KOPT-K1 (cell line): ENCODE measurements at regions not wholly inside any gene's neighbourhood (a gene's known extent, or its start where the extent isn't known, plus 50 kb on each side); places are given as distances from the start of the nearest gene placed in this dataset.
"Not testable (repeated sequence)": the region's sequence is repeated elsewhere in the genome, so short reads cannot be mapped to it uniquely, and the experiment has no call there.

Experiments used
- H3K27ac ChIP-seq: fragments of 200-600 bp; sonication (generic); 2 replicates; pipeline ENCODE4 v1.5.1; 2016; ENCODE audit warnings: antibody characterized with exemption, mild to moderate bottlenecking, low read depth, low read length; ENCODE audit not compliant: poor library complexity, severe bottlenecking
- H3K36me3 ChIP-seq: fragments of 200-600 bp; sonication (generic); 2 replicates; pipeline ENCODE4 v1.5.1; 2017; ENCODE audit warnings: antibody characterized with exemption, mild to moderate bottlenecking, low read length, moderate library complexity; ENCODE audit not compliant: insufficient read depth
- H3K9me3 ChIP-seq: fragments of 200-600 bp; sonication (generic); 2 replicates; pipeline ENCODE4 v1.5.1; 2017; ENCODE audit warnings: antibody characterized with exemption, low read length, mild to moderate bottlenecking; ENCODE audit not compliant: insufficient read depth, poor library complexity, severe bottlenecking

DNA sequence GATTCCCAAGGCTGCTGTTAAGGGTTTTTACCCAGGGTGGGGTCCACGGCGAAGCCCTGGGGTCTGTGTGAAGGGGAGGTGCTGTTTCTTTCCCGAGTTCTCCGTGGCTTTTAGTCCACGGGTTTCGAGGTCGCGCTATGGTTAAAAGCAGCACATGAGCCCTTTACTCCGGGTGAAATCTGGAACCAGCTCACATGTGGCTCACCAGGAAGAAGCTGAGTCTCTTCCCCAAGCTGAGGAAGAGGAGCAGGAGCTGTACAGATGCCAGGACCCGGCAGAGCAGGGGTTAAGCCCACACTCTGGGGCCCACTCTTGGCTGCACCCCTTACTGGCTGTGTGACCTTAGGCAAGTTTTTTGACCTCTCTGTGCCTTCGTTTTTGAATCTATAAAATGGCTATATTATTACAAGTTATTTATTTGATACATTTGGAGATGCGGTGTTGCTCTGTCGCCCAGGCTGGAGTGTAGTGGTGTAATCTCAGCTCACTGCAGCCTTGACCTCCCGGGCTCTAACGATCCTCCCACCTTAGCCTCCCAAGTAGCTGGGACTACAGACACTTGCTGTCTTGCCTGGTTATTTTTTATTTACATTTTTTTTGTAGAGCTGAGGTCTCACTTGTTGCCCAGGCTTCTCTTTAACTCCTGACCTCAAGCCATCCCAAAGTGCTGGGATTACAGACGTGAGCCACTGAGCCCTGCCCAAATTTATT is 266.3 kb downstream of the AACS start:
- Histone ChIP-seq H3K9me3 (no peaks in the 10 kb centered on the region), H3K36me3 (no peaks in the 10 kb centered on the region), H3K27ac (no peak overlapping the region)

DNA sequence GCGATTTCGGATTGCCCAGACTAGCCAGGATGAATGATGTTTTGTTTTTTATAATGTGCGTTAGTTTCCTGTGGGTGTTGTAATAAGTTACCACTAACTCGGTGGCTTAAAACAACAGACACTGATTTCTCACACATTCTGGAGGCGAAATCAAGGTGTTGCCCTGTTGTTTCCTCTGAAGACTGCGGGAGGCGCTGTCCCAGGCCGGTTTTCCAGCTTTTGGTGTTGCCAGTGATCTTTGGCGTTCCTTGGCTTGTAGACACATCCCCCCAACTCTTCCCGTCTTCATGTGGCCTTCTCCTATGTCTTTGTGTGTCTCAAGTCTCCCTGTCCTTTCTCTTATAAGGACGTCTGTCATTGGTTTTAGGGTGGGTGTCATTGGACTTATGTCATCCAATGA is 267.7 kb downstream of the AACS start:
- no peak overlapping the region for H3K27ac ChIP-seq
- no peaks in the 10 kb centered on the region for H3K9me3 ChIP-seq
- H3K36me3 ChIP-seq: no peaks in the 10 kb centered on the region

DNA sequence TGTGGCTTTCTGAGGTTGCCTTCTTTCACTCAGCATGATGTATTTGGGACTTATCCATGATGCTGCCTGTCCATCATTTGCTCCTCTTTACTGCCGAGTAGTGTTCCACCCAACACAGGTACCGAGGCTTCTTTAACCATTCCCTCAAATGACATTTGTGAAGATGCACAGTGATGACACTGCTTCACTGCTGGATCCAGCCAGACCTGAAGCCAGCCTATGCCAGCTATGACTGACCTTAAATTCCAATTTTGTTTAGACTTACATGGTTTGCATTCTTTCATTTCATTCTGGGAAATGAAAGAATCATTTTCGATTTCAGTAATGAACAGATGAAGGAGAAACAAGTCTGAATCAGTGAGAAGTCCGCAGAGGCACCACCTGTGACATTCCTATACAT is 271.0 kb downstream of the AACS start:
- Histone ChIP-seq H3K27ac (no peak overlapping the region), H3K36me3 (no peaks in the 10 kb centered on the region), H3K9me3 (no peaks in the 10 kb centered on the region)

DNA sequence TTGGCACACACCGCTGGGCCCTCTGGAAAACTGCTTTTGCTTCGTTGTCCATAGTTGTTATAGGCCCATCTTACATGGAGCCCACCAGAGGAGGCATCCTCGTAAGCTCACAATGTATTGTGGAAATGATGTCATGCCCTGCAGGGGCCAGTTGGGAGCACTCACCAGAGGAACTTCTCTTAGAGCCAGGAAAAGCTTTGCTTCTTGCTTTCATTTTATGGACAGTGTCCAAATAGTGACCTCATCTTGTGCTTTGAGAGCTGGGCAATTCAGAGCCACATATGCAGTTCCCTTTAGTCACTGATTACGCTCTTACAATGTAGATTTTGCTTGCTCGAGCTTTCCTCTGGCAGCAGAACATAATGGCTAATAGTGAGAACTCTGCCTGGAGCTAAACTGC is 275.6 kb downstream of the AACS start:
- Histone ChIP-seq H3K36me3 (no peaks in the 10 kb centered on the region), H3K9me3 (no peaks in the 10 kb centered on the region), H3K27ac (no peak overlapping the region)

DNA sequence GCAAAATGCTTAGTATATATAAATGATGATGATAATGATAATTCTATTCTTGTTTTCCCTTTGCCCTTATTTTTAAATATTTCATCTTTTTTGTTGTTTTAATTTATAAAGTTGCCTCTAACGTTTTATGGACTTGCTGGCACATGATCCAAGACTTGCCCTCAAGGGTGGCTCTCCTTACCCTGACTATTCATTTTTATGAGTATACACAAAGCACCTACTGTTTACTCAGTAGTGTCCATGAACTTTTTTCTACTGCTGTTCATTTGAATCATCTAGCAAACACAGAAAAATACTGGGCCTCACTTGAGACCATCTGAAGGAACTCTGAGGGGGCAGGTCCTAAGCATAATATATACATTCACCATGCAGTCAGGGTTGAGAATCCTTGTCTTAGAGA is 276.2 kb downstream of the AACS start:
- Histone ChIP-seq H3K36me3 (no peaks in the 10 kb centered on the region), H3K27ac (no peak overlapping the region), H3K9me3 (no peaks in the 10 kb centered on the region)

DNA sequence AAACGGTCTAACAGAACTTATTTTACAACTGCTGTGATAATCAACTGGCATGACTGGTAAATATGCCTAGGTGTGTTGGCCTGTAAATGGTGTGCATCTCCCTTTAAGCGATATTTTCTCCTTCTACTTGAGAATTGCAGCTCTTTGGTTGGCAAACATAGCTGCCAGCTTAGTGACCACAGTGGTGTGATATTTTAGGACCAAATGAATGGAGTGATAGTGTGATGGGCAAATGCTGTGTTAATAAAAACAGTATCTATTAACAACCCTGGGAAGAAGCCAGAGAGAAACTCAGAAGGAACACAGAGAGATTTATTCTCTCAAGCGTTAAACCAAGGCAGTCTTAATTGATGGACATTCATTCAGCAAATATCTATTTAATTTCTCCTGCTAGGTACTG is 278.4 kb downstream of the AACS start:
- H3K9me3 ChIP-seq: no peaks in the 10 kb centered on the region
- H3K36me3 ChIP-seq: no peaks in the 10 kb centered on the region
- H3K27ac ChIP-seq: no peak overlapping the region

- H3K27ac ChIP-seq: no peak overlapping the region
- no peaks in the 10 kb centered on the region for H3K9me3 ChIP-seq
- no peaks in the 10 kb centered on the region for H3K36me3 ChIP-seq
These were observed 281.1 kb downstream of the AACS start for GRCh38 chr12:125346362-125346761.

GRCh38 chr12:125351788-125352187 is 286.6 kb downstream of the AACS start:
- H3K36me3 ChIP-seq: no peaks in the 10 kb centered on the region
- no peak overlapping the region for H3K27ac ChIP-seq

GRCh38 chr12:125353002-125353401 is 287.8 kb downstream of the AACS start:
- not testable (repeated sequence) for H3K27ac ChIP-seq, H3K36me3 ChIP-seq, H3K9me3 ChIP-seq

More at GRCh38 chr12:125351788-125352187, 286.6 kb downstream of the AACS start:
- no peaks in the 10 kb centered on the region for H3K9me3 ChIP-seq

GRCh38 chr12:125353871-125354270 is 288.6 kb downstream of the AACS start:
- H3K36me3 ChIP-seq: no peaks in the 10 kb centered on the region
- no peaks in the 10 kb centered on the region for H3K9me3 ChIP-seq
- no peak overlapping the region for H3K27ac ChIP-seq

DNA sequence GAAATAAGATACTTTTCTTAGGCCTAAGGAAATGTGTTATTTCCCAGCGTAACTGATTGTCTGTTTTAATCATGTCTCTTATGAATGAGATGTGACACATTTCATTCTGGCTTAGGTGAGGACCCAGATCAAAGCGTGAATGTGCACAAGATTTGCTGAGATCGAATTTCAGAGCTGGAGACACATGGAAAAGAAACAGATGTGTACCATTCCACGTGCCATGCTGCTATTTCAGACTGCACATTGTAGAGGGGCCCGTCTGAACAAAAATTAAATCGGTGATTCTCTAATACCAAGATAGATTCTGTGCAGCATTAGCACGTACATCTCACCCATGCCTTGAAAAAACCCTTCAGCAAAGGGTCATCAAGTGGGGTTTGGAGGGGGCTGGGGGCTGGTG is 290.4 kb downstream of the AACS start:
- H3K9me3 ChIP-seq: no peaks in the 10 kb centered on the region
- H3K36me3 ChIP-seq: no peaks in the 10 kb centered on the region

DNA sequence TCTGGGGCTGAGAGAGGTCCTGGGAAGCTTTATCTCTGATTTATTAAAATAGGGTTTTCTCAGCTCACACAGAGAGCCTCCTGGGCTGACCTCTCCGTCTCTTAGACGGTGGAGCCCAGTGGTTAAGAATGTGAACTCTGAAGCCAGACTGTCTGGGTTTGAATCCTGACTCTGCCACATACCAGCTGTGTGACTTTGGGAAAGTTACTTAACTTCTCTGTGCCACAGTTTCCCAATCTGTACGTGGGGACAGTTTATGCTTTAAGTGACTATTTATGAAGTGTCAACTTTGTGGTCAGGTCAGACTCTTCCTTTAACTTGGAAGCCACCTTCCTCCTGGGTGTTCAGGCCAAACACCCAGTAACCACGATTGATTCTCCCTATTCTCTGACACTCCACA is 290.9 kb downstream of the AACS start:
- Histone ChIP-seq H3K9me3 (no peaks in the 10 kb centered on the region), H3K27ac (no peak overlapping the region), H3K36me3 (no peaks in the 10 kb centered on the region)

More for the DNA sequence above, 290.4 kb downstream of the AACS start:
- H3K27ac ChIP-seq: no peak overlapping the region

DNA sequence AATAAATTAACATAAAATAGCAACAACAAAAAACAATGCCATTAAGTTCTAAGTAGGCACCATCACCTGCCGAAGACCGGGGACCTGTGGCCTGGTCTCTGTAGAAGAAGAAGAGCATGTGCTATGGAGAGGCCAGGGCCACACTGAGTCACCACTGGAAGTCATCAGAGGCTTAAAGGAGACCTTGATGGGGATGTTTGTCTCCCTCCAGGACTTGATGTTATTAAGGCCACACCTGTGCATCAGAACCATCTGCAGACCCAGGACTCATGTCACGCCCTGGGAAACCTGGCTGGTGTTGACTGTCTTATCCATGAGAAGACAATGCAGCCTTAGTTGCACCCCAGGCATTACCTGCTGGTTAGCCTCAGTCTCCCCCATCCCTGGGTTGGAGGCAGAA is 292.3 kb downstream of the AACS start:
- Histone ChIP-seq H3K9me3 (no peaks in the 10 kb centered on the region), H3K27ac (no peak overlapping the region), H3K36me3 (no peaks in the 10 kb centered on the region)

GRCh38 chr12:125360540-125360939 is 295.3 kb downstream of the AACS start:
- no peaks in the 10 kb centered on the region for H3K36me3 ChIP-seq
- no peaks in the 10 kb centered on the region for H3K9me3 ChIP-seq
- H3K27ac ChIP-seq: no peak overlapping the region

DNA sequence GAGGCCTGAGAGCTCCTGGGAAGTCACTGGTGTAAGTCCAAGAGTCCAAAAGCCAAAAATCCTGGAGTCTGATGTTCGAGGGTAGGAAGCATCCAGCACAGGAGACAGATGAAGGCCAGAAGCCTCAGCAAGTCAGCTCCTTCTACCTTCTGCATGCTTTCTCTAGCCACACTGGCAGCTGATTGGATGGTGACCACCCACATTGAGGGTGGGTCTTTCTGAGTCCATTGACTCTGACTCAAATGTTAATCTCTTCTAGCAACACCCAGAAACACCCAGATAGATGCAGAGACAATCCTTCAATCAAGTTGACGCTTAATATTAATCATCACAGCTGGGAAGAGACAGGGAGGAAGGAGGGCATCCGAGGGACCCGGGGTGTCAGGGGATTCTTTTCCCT is 305.8 kb downstream of the AACS start:
- Histone ChIP-seq H3K27ac (no peak overlapping the region), H3K36me3 (no peaks in the 10 kb centered on the region), H3K9me3 (no peaks in the 10 kb centered on the region)

- H3K9me3 ChIP-seq: no peaks in the 10 kb centered on the region
- H3K27ac ChIP-seq: no peak overlapping the region
- H3K36me3 ChIP-seq: no peaks in the 10 kb centered on the region
These were observed 306.9 kb downstream of the AACS start for GRCh38 chr12:125372085-125372484.
